SK-N-SH (cell line): ENCODE measurements at regions not wholly inside any gene's neighbourhood (a gene's known extent, or its start where the extent isn't known, plus 50 kb on each side); places are given as distances from the start of the nearest gene placed in this dataset.

ENCODE experiments used
- CTCF ChIA-PET: fragments of 300-600, 350-600 bp; formaldehyde crosslinking; extraction: SDS; loops from one replicate; lab custom pipeline; 2021; lab: Yijun Ruan, JAX
- POLR2A ChIA-PET: fragments of 350-600 bp; sonication (Branson Sonifier 250); formaldehyde crosslinking; extraction: SDS; loops from one replicate; lab custom pipeline; 2020; ENCODE audit warnings: antibody characterized with exemption, inconsistent platforms; lab: Yijun Ruan, JAX
- DNase-seq: peaks from one replicate; pipeline ENCODE4 v3.0.0; 2012
- H2AFZ ChIP-seq: fragments of 200-600 bp; sonication (generic); 2 replicates; pipeline ENCODE4 v1.8.1; 2016; ENCODE audit warnings: antibody characterized with exemption, mild to moderate bottlenecking, low read depth
- H3F3A ChIP-seq: fragments of 200-600 bp; sonication (generic); replicated peaks from 2 replicates; pipeline ENCODE3; 2016; ENCODE audit warnings: antibody characterized with exemption, mild to moderate bottlenecking; ENCODE audit not compliant: insufficient read depth
- H3K27ac ChIP-seq, 2 experiments: fragments of 200-500 bp in 1 of 2; fragments of 200-600 bp in 1 of 2; sonication (Bioruptor generic) in 1 of 2; sonication (generic), shearing (Covaris generic) in 1 of 2; 2 replicates each; pipeline versions ENCODE4 v1.5.1 to v1.6.1; 2014 to 2016; ENCODE audit warnings: low read depth in 2 of 2, inconsistent platforms in 1 of 2, low read length in 1 of 2, mild to moderate bottlenecking in 1 of 2, mixed read lengths in 1 of 2
- H3K27me3 ChIP-seq: fragments of 200-600 bp; sonication (generic), shearing (Covaris generic); 2 replicates; pipeline ENCODE4 v1.6.1; 2016; ENCODE audit warnings: mixed run types; ENCODE audit not compliant: insufficient read depth
- H3K36me3 ChIP-seq, 2 experiments: fragments of 200-500 bp in 1 of 2; fragments of 200-600 bp in 1 of 2; sonication (Bioruptor generic) in 1 of 2; sonication (generic) in 1 of 2; replicated peaks in 1 of 2; 2 replicates each; pipeline versions ENCODE3 to v1.5.1; 2014 to 2016; ENCODE audit warnings: low read length in 1 of 2, mild to moderate bottlenecking in 1 of 2; ENCODE audit not compliant: insufficient read depth in 2 of 2, control insufficient read depth in 1 of 2
- H3K4me1 ChIP-seq, 2 experiments: fragments of 200-500 bp in 1 of 2; fragments of 200-600 bp in 1 of 2; sonication (Bioruptor generic) in 1 of 2; sonication (generic), shearing (Covaris generic) in 1 of 2; 2 replicates each; pipeline versions ENCODE4 v1.5.1 to v1.6.1; 2014 to 2016; ENCODE audit warnings: low read depth in 1 of 2, low read length in 1 of 2, mixed run types in 1 of 2; ENCODE audit not compliant: insufficient read depth in 2 of 2, control insufficient read depth in 1 of 2
- H3K4me2 ChIP-seq: fragments of 200-600 bp; sonication (generic), shearing (Covaris generic); 2 replicates; pipeline ENCODE4 v1.6.1; 2017; ENCODE audit warnings: mixed run types
- H3K4me3 ChIP-seq, 2 experiments: fragments of 200-500 bp in 1 of 2; fragments of 200-600 bp in 1 of 2; sonication (Bioruptor generic) in 1 of 2; sonication (generic), shearing (Covaris generic) in 1 of 2; 2 replicates each; pipeline versions ENCODE4 v1.5.1 to v1.8.1; 2014 to 2016; ENCODE audit warnings: low read depth in 2 of 2, inconsistent platforms in 1 of 2, low read length in 1 of 2, mild to moderate bottlenecking in 1 of 2, mixed read lengths in 1 of 2, moderate library complexity in 1 of 2
- H3K79me2 ChIP-seq: fragments of 200-600 bp; sonication (generic); 2 replicates; pipeline ENCODE4 v1.8.1; 2017; ENCODE audit warnings: mild to moderate bottlenecking; ENCODE audit not compliant: insufficient read depth
- H3K9ac ChIP-seq: fragments of 200-600 bp; sonication (generic); 2 replicates; pipeline ENCODE4 v1.6.1; 2017; ENCODE audit warnings: mixed run types
- H3K9me2 ChIP-seq: fragments of 200-600 bp; sonication (generic); 2 replicates; pipeline ENCODE4 v1.6.1; 2017; ENCODE audit warnings: mixed run types
- H3K9me3 ChIP-seq: fragments of 200-600 bp; sonication (generic); 2 replicates; pipeline ENCODE4 v1.6.1; 2017; ENCODE audit warnings: mixed run types, mild to moderate bottlenecking, moderate library complexity
- H4K20me1 ChIP-seq: fragments of 200-600 bp; sonication (generic); 2 replicates; pipeline ENCODE4 v1.6.1; 2017; ENCODE audit warnings: mild to moderate bottlenecking, mixed run types; ENCODE audit not compliant: insufficient read depth
- CHD2 ChIP-seq: fragments of 150-350 bp; IDR thresholded peaks from 2 replicates; pipeline ENCODE4 v1.6.1; 2018; ENCODE audit warnings: low read length; ENCODE audit not compliant: partially characterized antibody
- CTCF ChIP-seq: fragments of 200-600 bp; sonication (generic); IDR thresholded peaks from 2 replicates; pipeline ENCODE4 v1.6.1; 2017; ENCODE audit warnings: antibody characterized with exemption, mild to moderate bottlenecking, moderate library complexity
- EP300 ChIP-seq, 2 experiments: IDR thresholded peaks; 2 replicates each; pipeline versions ENCODE4 v1.4.0 to v1.6.1; 2012; ENCODE audit warnings: borderline replicate concordance in 1 of 2, low read depth in 1 of 2, low read length in 1 of 2
- EZH2phosphoT487 ChIP-seq: fragments of 200-600 bp; sonication (generic); IDR thresholded peaks from 2 replicates; pipeline ENCODE4 v1.6.1; 2017; ENCODE audit warnings: low read depth, mixed run types, mild to moderate bottlenecking, antibody characterized with exemption, moderate library complexity, borderline replicate concordance
- IRF3 ChIP-seq: fragments of 150-350 bp; IDR thresholded peaks from 2 replicates; pipeline ENCODE4 v1.6.1; 2016; ENCODE audit warnings: mild to moderate bottlenecking, low read depth, low read length
- JUND ChIP-seq: IDR thresholded peaks from 2 replicates; pipeline ENCODE4 v1.4.0; 2012
- MEF2A ChIP-seq: IDR thresholded peaks from 2 replicates; pipeline ENCODE4 v1.4.0; 2012; ENCODE audit warnings: low read depth, borderline replicate concordance
- MXI1 ChIP-seq: IDR thresholded peaks from 2 replicates; pipeline ENCODE4 v1.6.1; 2012; ENCODE audit warnings: mild to moderate bottlenecking, low read depth, low read length, improper control_type of control experiment
- NFIC ChIP-seq: IDR thresholded peaks from 2 replicates; pipeline ENCODE4 v1.4.0; 2012; ENCODE audit warnings: borderline replicate concordance
- NRF1 ChIP-seq: IDR thresholded peaks from 2 replicates; pipeline ENCODE4 v1.6.1; 2012; ENCODE audit warnings: low read depth, mild to moderate bottlenecking, low read length
- PBX3 ChIP-seq: IDR thresholded peaks from 2 replicates; pipeline ENCODE4; 2012
- POLR2AphosphoS5 ChIP-seq: IDR thresholded peaks from 2 replicates; pipeline ENCODE4 v1.6.1; 2012; ENCODE audit warnings: low read depth, low read length
- RFX5 ChIP-seq: IDR thresholded peaks from 2 replicates; pipeline ENCODE4 v1.6.1; 2012; ENCODE audit warnings: mild to moderate bottlenecking, improper control_type of control experiment, low read length
- SIN3A ChIP-seq: IDR thresholded peaks from 2 replicates; pipeline ENCODE4 v1.6.1; 2012; ENCODE audit warnings: low read depth, mild to moderate bottlenecking, low read length, moderate library complexity, borderline replicate concordance
- SMC3 ChIP-seq: IDR thresholded peaks from 2 replicates; pipeline ENCODE4 v1.6.1; 2012; ENCODE audit warnings: low read depth, low read length, improper control_type of control experiment
- TAF1 ChIP-seq: IDR thresholded peaks from 2 replicates; pipeline ENCODE4 v1.6.1; 2012; ENCODE audit warnings: low read depth, mild to moderate bottlenecking, low read length, moderate library complexity, borderline replicate concordance
- TCF12 ChIP-seq: IDR thresholded peaks from 2 replicates; pipeline ENCODE4 v1.4.0; 2012
- TEAD4 ChIP-seq: IDR thresholded peaks from 2 replicates; pipeline ENCODE4 v1.4.0; 2012; ENCODE audit warnings: mild to moderate bottlenecking, borderline replicate concordance; ENCODE audit not compliant: insufficient read depth
- USF2 ChIP-seq: fragments of 150-350 bp; IDR thresholded peaks from 2 replicates; pipeline ENCODE4 v1.6.1; 2017; ENCODE audit warnings: antibody characterized with exemption, low read length, low read depth, borderline replicate concordance
- YY1 ChIP-seq: IDR thresholded peaks from 2 replicates; pipeline ENCODE4 v1.4.0; 2012; ENCODE audit warnings: low read depth, mild to moderate bottlenecking
- WGBS: methylation state at CpG from one replicate; pipeline ENCODE4 v1.1.6; 2017; ENCODE audit warnings: low lambda C conversion rate; 5-methylcytosine and 5-hydroxymethylcytosine counted together

- DNase-seq = no peak
These were observed 57.3 kb upstream of the OSBPL3 start for GRCh38 chr7:25037325-25037724.

More at GRCh38 chr7:25037325-25037724, 57.3 kb upstream of the OSBPL3 start:
- peaks cover 0 to 13% of the 10 kb centered on the region in 2 experiments; a peak in 1 of 4 replicates for H3K4me1 ChIP-seq
- H3K9me2 ChIP-seq = no peaks in the 10 kb centered on the region
- no peak for TF ChIP-seq TCF12
- no peak for TF ChIP-seq MEF2A
- no peak for TF ChIP-seq IRF3
- no peak for TF ChIP-seq EP300 (IDR thresholded peaks at IDR 0.05; ENCODE audit: borderline replicate concordance in 1 of 2, low read depth in 1 of 2, low read length in 1 of 2)
- TF ChIP-seq SMC3 = no peak
- TF ChIP-seq NRF1 = no peak
- TF ChIP-seq CHD2 = no peak
- TF ChIP-seq YY1 = no peak
- TF ChIP-seq NFIC = no peak
- TF ChIP-seq USF2 = no peak
- no peak for TF ChIP-seq JUND
- TF ChIP-seq SIN3A = no peak
- no peak for TF ChIP-seq RFX5
- TF ChIP-seq TEAD4 = no peak
- no peak for TF ChIP-seq TAF1
- no peak for TF ChIP-seq EZH2phosphoT487
- TF ChIP-seq CTCF = no peak
- TF ChIP-seq POLR2AphosphoS5 = no peak
- no peak for TF ChIP-seq MXI1
- TF ChIP-seq PBX3 = no peak
- TF ChIP-seq, all 33 proteins: peak for 0
- H3K36me3 ChIP-seq = no peaks in the 10 kb centered on the region
- no peak overlapping the region for H3K27ac ChIP-seq
- 82% methylated on average over 1 of the region's 1 CpG for WGBS
- H3K9ac ChIP-seq = no peak overlapping the region
- H4K20me1 ChIP-seq = no peaks in the 10 kb centered on the region
- no peaks in the 10 kb centered on the region for H3K79me2 ChIP-seq
- H2AFZ ChIP-seq = no peak overlapping the region
- no peak overlapping the region for H3K4me3 ChIP-seq
- ChIA-PET POLR2A (no interaction called here), CTCF (interaction anchor here (1.1 to 1.4 kb wide), 2 partner anchors 9 to 61 kb away, joined by 4 to 5 read pairs; no protein-coding TSS in a partner anchor)
- peaks cover 9% of the 10 kb centered on the region; the same call in 1 of the 2 replicates for H3K9me3 ChIP-seq
- H3K27me3 ChIP-seq = no peaks in the 10 kb centered on the region
- H3F3A ChIP-seq = no peaks in the 10 kb centered on the region
- no peak overlapping the region for H3K4me2 ChIP-seq
